B cell (primary cell): ENCODE measurements at regions not wholly inside any gene's neighbourhood (a gene's known extent, or its start where the extent isn't known, plus 50 kb on each side); places are given as distances from the start of the nearest gene placed in this dataset.

Experiments
- ATAC-seq: fragments of 200-7000 bp; cut with Tn5 transposase; one replicate; pipeline ENCODE4 v1.10.0; 2021; ENCODE audit warnings: low read depth, mild to moderate bottlenecking, moderate number of reproducible peaks, moderate library complexity
- CTCF ChIA-PET: fragments of 350-600 bp; sonication (Branson Sonifier 250); formaldehyde crosslinking; loops from one replicate; lab custom pipeline; 2021; ENCODE audit warnings: antibody characterized with exemption, inconsistent platforms; lab: Charles Lee
- POLR2A ChIA-PET: fragments of 350-600 bp; sonication (Branson Sonifier 250); formaldehyde crosslinking; loops from one replicate; lab custom pipeline; 2021; ENCODE audit warnings: antibody characterized with exemption; lab: Charles Lee
- DNase-seq: peaks from one replicate; pipeline ENCODE4 v3.0.0; 2013
- H2AFZ ChIP-seq: 2 replicates; pipeline ENCODE4 v1.6.1; 2012; ENCODE audit warnings: mild to moderate bottlenecking, low read depth, low read length; ENCODE audit not compliant: insufficient read depth, poor library complexity, severe bottlenecking
- H3K27ac ChIP-seq, 2 donors: 1 replicate in 1 of 2; 2 replicates in 1 of 2; pipeline ENCODE4 v1.5.1; 2012 to 2013; ENCODE audit warnings: low read length in 2 of 2, mild to moderate bottlenecking in 2 of 2, moderate library complexity in 1 of 2
- H3K27me3 ChIP-seq, 4 experiments: fragments of 200-600 bp in 1 of 4; sonication (generic) in 1 of 4; replicated peaks in 1 of 4; 1 replicate in 2 of 4; 2 replicates in 2 of 4; pipeline versions ENCODE4 v1.6.1 to v1.7.0; 2013 to 2016; ENCODE audit warnings: low read length in 3 of 4, mild to moderate bottlenecking in 2 of 4, mixed read lengths in 1 of 4, moderate library complexity in 1 of 4; ENCODE audit not compliant: insufficient read depth in 4 of 4, control insufficient read depth in 3 of 4; ENCODE audit errors: control extremely low read depth in 1 of 4
- H3K36me3 ChIP-seq, 2 experiments: replicated peaks in 1 of 2; 1 replicate in 1 of 2; 2 replicates in 1 of 2; pipeline versions ENCODE4 v1.6.1 to v1.7.1; 2013; ENCODE audit warnings: low read length in 1 of 2; ENCODE audit not compliant: insufficient read depth in 2 of 2, control insufficient read depth in 1 of 2; ENCODE audit errors: control extremely low read depth in 1 of 2, extremely low read depth in 1 of 2
- H3K4me1 ChIP-seq, 2 donors: fragments of 200-600 bp in 1 of 2; sonication (generic) in 1 of 2; 1 replicate in 1 of 2; 2 replicates in 1 of 2; pipeline versions ENCODE4 v1.5.1 to v1.6.1; 2013 to 2017; ENCODE audit warnings: low read length in 2 of 2; ENCODE audit not compliant: control insufficient read depth in 2 of 2, insufficient read depth in 2 of 2
- H3K4me2 ChIP-seq: replicated peaks from 2 replicates; pipeline ENCODE3; 2012; ENCODE audit warnings: mild to moderate bottlenecking, low read depth, low read length; ENCODE audit not compliant: poor library complexity, severe bottlenecking
- H3K4me3 ChIP-seq, 5 experiments: fragments of 200-600 bp in 1 of 5; sonication (generic) in 1 of 5; 1 replicate in 3 of 5; 2 replicates in 2 of 5; pipeline versions ENCODE4 v1.5.1 to v1.7.0; 2011 to 2016; ENCODE audit warnings: low read length in 4 of 5, mild to moderate bottlenecking in 4 of 5, low read depth in 2 of 5, control low read depth in 1 of 5, moderate library complexity in 1 of 5; ENCODE audit not compliant: insufficient read depth in 1 of 5; ENCODE audit errors: control extremely low read depth in 1 of 5, extremely low read depth in 1 of 5
- H3K79me2 ChIP-seq: fragments of 200-600 bp; sonication (generic); one replicate; pipeline ENCODE4 v1.6.0; 2016; ENCODE audit warnings: low read length; ENCODE audit not compliant: control insufficient read depth, insufficient read depth
- H3K9ac ChIP-seq: fragments of 200-600 bp; sonication (generic); 2 replicates; pipeline ENCODE4 v1.6.1; 2017; ENCODE audit warnings: mild to moderate bottlenecking, low read length, moderate library complexity
- H3K9me3 ChIP-seq, 3 donors: one replicate each; pipeline versions ENCODE4 v1.6.1 to v1.7.1; 2013; ENCODE audit warnings: low read length in 2 of 3; ENCODE audit not compliant: control insufficient read depth in 2 of 3, insufficient read depth in 1 of 3; ENCODE audit errors: control extremely low read depth in 1 of 3
- H4K20me1 ChIP-seq: 2 replicates; pipeline ENCODE4 v1.6.0; 2012; ENCODE audit warnings: mild to moderate bottlenecking, low read length; ENCODE audit not compliant: insufficient read depth, control insufficient read depth, poor library complexity, severe bottlenecking
- H3K27ac Mint-ChIP-seq: one replicate; pipeline ENCODE4 v1.8.0; 2021; ENCODE audit warnings: mixed read lengths
- H3K27me3 Mint-ChIP-seq: one replicate; pipeline ENCODE4 v1.8.0; 2021; ENCODE audit warnings: mixed read lengths
- H3K4me1 Mint-ChIP-seq: one replicate; pipeline ENCODE4 v1.8.0; 2021; ENCODE audit warnings: mixed read lengths
- H3K4me3 Mint-ChIP-seq: one replicate; pipeline ENCODE4 v1.8.0; 2021; ENCODE audit warnings: mixed read lengths
- H3K9me3 Mint-ChIP-seq: one replicate; pipeline ENCODE4 v1.8.0; 2022; ENCODE audit warnings: mixed read lengths; ENCODE audit not compliant: insufficient read depth
- CTCF ChIP-seq: fragments of 200-600 bp; IDR thresholded peaks from one replicate; pipeline ENCODE4 v1.8.0; 2022; ENCODE audit warnings: antibody characterized with exemption, mild to moderate bottlenecking
- EZH2 ChIP-seq: IDR thresholded peaks from 2 replicates; pipeline ENCODE4 v1.6.1; 2012; ENCODE audit warnings: borderline replicate concordance, low read depth, mild to moderate bottlenecking, moderate library complexity, low read length; ENCODE audit not compliant: insufficient read depth, poor library complexity, severe bottlenecking
- WGBS: methylation state at CpG from one replicate; pipeline ENCODE4 v1.1.5; 2013; ENCODE audit warnings: missing lambda C conversion rate; ENCODE audit not compliant: insufficient coverage; 5-methylcytosine and 5-hydroxymethylcytosine counted together
- intact Hi-C: fragments of 100-400 bp; cut with micrococcal nuclease; formaldehyde crosslinking; loops from one replicate; pipeline ENCODE4 v1.10.0; 2022

- Histone ChIP-seq H3K27me3 (no peaks in the 10 kb centered on the region), H3K9me3 (peaks cover 0 to 62% (median 0%) of the 10 kb centered on the region in 3 donors), H3K79me2 (no peaks in the 10 kb centered on the region), H3K9ac (no peak overlapping the region), H2AFZ (no peak overlapping the region), H3K4me3 (no peak overlapping the region), H3K27ac (no peak overlapping the region), H4K20me1 (no peaks in the 10 kb centered on the region), H3K36me3 (no peaks in the 10 kb centered on the region), H3K4me1 (no peaks in the 10 kb centered on the region), H3K4me2 (no peak overlapping the region)
- intact Hi-C loops: no loop called here
- Mint-ChIP-seq H3K27me3 (no peaks in the 10 kb centered on the region), H3K9me3 (peaks cover 10% of the 10 kb centered on the region), H3K4me3 (no peak overlapping the region), H3K27ac (no peak overlapping the region), H3K4me1 (no peaks in the 10 kb centered on the region)
- CTCF ChIA-PET: no interaction called here
- POLR2A ChIA-PET: no interaction called here
- ATAC-seq (no peak), DNase-seq (no peak)
- 91% methylated on average over 28 of the region's 28 CpGs for WGBS
- TF ChIP-seq CTCF: no peak
- no peak for TF ChIP-seq EZH2
Measured at GRCh38 chr12:38163442-38163801, 153.2 kb upstream of the ALG10B start.

GRCh38 chr12:38166225-38166624, 150.3 kb upstream of the ALG10B start:
- Mint-ChIP-seq H3K4me1 (no peaks in the 10 kb centered on the region), H3K27me3 (no peaks in the 10 kb centered on the region), H3K27ac (no peak overlapping the region), H3K4me3 (no peak overlapping the region), H3K9me3 (peaks cover 10% of the 10 kb centered on the region)
- no peaks in the 10 kb centered on the region for H3K79me2 ChIP-seq
- no peak overlapping the region for H3K4me3 ChIP-seq
- ChIA-PET CTCF (no interaction called here), POLR2A (no interaction called here)
- no peak overlapping the region for H3K27ac ChIP-seq
- H4K20me1 ChIP-seq: no peaks in the 10 kb centered on the region
- H3K9me3 ChIP-seq: peaks cover 0 to 34% (median 0%) of the 10 kb centered on the region in 3 donors
- ATAC-seq (no peak), DNase-seq (no peak)
- no peaks in the 10 kb centered on the region for H3K4me1 ChIP-seq
- H2AFZ ChIP-seq: no peak overlapping the region
- 90% methylated on average over 2 of the region's 2 CpGs for WGBS
- no peaks in the 10 kb centered on the region for H3K36me3 ChIP-seq
- TF ChIP-seq CTCF (no peak), EZH2 (no peak)
- no peak overlapping the region for H3K9ac ChIP-seq
- intact Hi-C loops: no loop called here
- no peak overlapping the region for H3K4me2 ChIP-seq
- no peaks in the 10 kb centered on the region for H3K27me3 ChIP-seq
